ENCODE measurements at regions not wholly inside any gene's neighbourhood (a gene's known extent, or its start where the extent isn't known, plus 50 kb on each side); places are given as distances from the start of the nearest gene placed in this dataset.

DNA sequence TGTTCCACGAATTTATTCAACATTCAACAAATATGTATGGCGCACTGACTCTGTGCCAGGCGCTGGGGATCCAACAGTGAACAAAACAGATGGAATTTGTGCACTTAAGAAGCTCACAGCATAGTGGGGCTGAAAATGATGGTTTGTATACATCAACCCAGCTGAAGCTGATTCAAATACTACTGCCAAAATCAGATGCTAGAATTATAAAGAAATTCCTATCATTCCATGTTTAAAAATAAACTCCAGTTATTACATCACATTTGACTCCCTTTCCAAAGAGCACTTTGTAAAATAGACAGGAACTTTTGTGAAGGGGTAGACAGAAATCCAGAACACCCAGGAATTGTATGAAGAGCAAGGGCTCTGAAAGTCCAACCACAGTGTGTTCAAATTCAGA lies 54.1 kb downstream of the ZNF608 start:
- no peaks in the 10 kb centered on the region for H3K9me3 ChIP-seq
- H3K4me1 ChIP-seq (ENCODE audit: control insufficient read depth in 1 of 2, insufficient read depth in 2 of 2, low read depth in 1 of 2, low read length in 1 of 2): peaks cover 0 to 14% of the 10 kb centered on the region in 2 experiments; a peak in 3 of 4 replicates
- 0 out of 2 replicates have a peak overlapping the region, but pooled peaks have one; percentile 31 for H3K4me2 ChIP-seq
- no peak for DNase-seq
- H3K27me3 ChIP-seq (ENCODE audit: insufficient read depth): no peaks in the 10 kb centered on the region
- peak overlapping the region in 1 of 2 experiments; percentile 31; a peak in 2 of 4 replicates for H3K27ac ChIP-seq (ENCODE audit: low read depth in 2 of 2, low read length in 1 of 2)
- H3F3A ChIP-seq (replicated peaks; ENCODE audit: insufficient read depth): peaks cover 8% of the 10 kb centered on the region
- ChIA-PET POLR2A (no interaction called here), CTCF (no interaction called here)
- H3K79me2 ChIP-seq (ENCODE audit: insufficient read depth): 0 out of 2 replicates have a peak, but pooled peaks cover 4% of the 10 kb centered on the region
- TF ChIP-seq MEF2A (IDR thresholded peaks at IDR 0.05; ENCODE audit: borderline replicate concordance, low read depth) (peak; percentile 68), RXRA (IDR thresholded peaks at IDR 0.05; ENCODE audit: borderline replicate concordance, low read depth) (no peak), TCF12 (IDR thresholded peaks at IDR 0.05) (peak; percentile 20; the same call in 1 of the 2 replicates)
- 83% methylated on average over 3 of the region's 3 CpGs for WGBS (ENCODE audit: low lambda C conversion rate)
- H3K9me2 ChIP-seq: no peaks in the 10 kb centered on the region
- H2AFZ ChIP-seq (ENCODE audit: low read depth): no peak overlapping the region
- H3K4me3 ChIP-seq (ENCODE audit: low read depth in 2 of 2, low read length in 1 of 2): no peak overlapping the region
- H4K20me1 ChIP-seq (ENCODE audit: insufficient read depth): no peaks in the 10 kb centered on the region
- H3K9ac ChIP-seq: no peak overlapping the region
- no peaks in the 10 kb centered on the region for H3K36me3 ChIP-seq (replicated peaks in 1 of 2; ENCODE audit: control insufficient read depth in 1 of 2, insufficient read depth in 2 of 2, low read length in 1 of 2)

DNA sequence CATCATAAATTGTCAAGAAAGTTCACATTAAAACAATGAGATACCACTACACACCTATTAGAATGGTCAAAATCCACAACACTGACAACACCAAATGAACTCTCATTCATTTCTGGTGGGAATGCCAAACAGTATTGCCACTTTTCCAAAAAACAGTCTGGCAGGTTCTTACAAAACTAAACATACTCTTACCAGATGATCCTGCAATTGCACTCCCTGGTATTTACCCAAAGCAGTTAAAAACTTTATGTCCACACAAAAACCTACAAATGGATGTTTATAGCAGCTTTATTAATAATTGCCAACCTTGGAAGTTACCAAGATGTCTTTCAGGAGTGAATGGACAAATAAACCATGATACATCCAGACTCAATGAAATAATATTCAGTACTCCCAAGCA lies 56.8 kb downstream of the ZNF608 start:
- H3K36me3 ChIP-seq (replicated peaks in 1 of 2; ENCODE audit: control insufficient read depth in 1 of 2, insufficient read depth in 2 of 2, low read length in 1 of 2): no peaks in the 10 kb centered on the region
- H3K79me2 ChIP-seq (ENCODE audit: insufficient read depth): 0 out of 2 replicates have a peak, but pooled peaks cover 4% of the 10 kb centered on the region
- POLR2A ChIA-PET: interaction anchor here (0.6 kb wide), 1 partner anchor 12 kb away, joined by 4 read pairs; no protein-coding TSS in a partner anchor

DNA sequence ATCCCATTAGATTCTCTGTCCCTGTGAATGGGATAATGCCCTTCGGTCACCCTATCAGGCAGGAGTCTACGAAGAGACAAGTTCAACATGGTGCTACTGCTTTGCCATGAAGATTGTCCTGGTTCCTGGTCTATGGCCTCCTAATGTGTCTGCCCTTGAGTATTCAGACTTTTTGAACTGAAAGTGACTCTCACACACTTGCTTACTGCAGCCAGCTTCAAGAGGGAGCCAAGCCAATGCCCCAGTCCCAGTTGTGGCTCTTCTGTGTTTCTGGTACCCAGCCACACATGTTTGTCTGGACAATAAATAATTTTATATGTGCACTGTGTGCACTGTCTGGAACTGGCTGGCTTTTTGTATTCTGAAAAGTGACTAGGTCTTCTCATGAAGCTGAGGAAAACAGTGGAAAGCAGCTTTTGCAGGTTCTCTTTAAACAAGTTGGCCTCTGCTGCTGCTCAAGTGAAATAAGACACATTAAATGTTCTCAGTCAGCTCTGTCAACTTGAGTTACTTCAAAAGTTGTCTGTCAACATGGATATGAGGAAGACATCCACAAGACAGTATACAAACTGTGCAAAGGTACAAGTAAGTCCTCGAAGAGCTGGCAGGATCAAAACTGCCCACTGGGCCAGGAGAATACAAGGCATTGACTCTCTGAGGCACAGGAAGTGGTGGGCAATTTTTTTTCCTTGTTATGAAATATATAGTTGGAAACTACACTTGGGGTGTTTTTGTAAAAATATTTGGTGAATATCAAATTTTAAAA lies 60.0 kb downstream of the ZNF608 start:
- no peak overlapping the region for H3K4me3 ChIP-seq (ENCODE audit: low read depth in 2 of 2, low read length in 1 of 2)
- H3K9me3 ChIP-seq: no peaks in the 10 kb centered on the region
- no peaks in the 10 kb centered on the region for H3K27me3 ChIP-seq (ENCODE audit: insufficient read depth)
- H2AFZ ChIP-seq (ENCODE audit: low read depth): no peak overlapping the region
- H3K36me3 ChIP-seq (replicated peaks in 1 of 2; ENCODE audit: control insufficient read depth in 1 of 2, insufficient read depth in 2 of 2, low read length in 1 of 2): no peaks in the 10 kb centered on the region
- H3K9me2 ChIP-seq: no peaks in the 10 kb centered on the region
- 87% methylated on average over 3 of the region's 3 CpGs for WGBS (ENCODE audit: low lambda C conversion rate)
- H3K27ac ChIP-seq (ENCODE audit: low read depth in 2 of 2, low read length in 1 of 2): no peak overlapping the region; a peak in 1 of 4 replicates
- H3K79me2 ChIP-seq (ENCODE audit: insufficient read depth): 0 out of 2 replicates have a peak, but pooled peaks cover 2% of the 10 kb centered on the region
- no peaks in the 10 kb centered on the region for H4K20me1 ChIP-seq (ENCODE audit: insufficient read depth)
- POLR2A ChIA-PET: interaction anchor here (1.0 kb wide), 1 partner anchor 9 kb away, joined by 5 read pairs; no protein-coding TSS in a partner anchor
- no peak overlapping the region for H3K9ac ChIP-seq
- no peak overlapping the region for H3K4me2 ChIP-seq
- no peak for DNase-seq
- H3K4me1 ChIP-seq (ENCODE audit: control insufficient read depth in 1 of 2, insufficient read depth in 2 of 2, low read depth in 1 of 2, low read length in 1 of 2): peaks cover 0 to 6% of the 10 kb centered on the region in 2 experiments; a peak in 1 of 4 replicates
- CTCF ChIA-PET: interaction anchor here (1.3 to 1.8 kb wide), 2 partner anchors 9 to 15 kb away, joined by 3 to 5 read pairs; no protein-coding TSS in a partner anchor
- H3F3A ChIP-seq (replicated peaks; ENCODE audit: insufficient read depth): no peaks in the 10 kb centered on the region
- TF ChIP-seq POLR2AphosphoS5 (IDR thresholded peaks at IDR 0.05; ENCODE audit: low read depth, low read length): no peak
- TF ChIP-seq NRF1 (IDR thresholded peaks at IDR 0.05; ENCODE audit: low read depth, low read length): no peak
- TF ChIP-seq EP300 (IDR thresholded peaks at IDR 0.05; ENCODE audit: borderline replicate concordance in 1 of 2, low read depth in 1 of 2, low read length in 1 of 2): no peak
- TF ChIP-seq ELF1 (IDR thresholded peaks at IDR 0.05): no peak
- no peak for TF ChIP-seq GABPA (IDR thresholded peaks at IDR 0.05; ENCODE audit: low read depth)
- TF ChIP-seq, protein P1, sequence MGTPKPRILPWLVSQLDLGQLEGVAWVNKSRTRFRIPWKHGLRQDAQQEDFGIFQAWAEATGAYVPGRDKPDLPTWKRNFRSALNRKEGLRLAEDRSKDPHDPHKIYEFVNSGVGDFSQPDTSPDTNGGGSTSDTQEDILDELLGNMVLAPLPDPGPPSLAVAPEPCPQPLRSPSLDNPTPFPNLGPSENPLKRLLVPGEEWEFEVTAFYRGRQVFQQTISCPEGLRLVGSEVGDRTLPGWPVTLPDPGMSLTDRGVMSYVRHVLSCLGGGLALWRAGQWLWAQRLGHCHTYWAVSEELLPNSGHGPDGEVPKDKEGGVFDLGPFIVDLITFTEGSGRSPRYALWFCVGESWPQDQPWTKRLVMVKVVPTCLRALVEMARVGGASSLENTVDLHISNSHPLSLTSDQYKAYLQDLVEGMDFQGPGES (IDR thresholded peaks at IDR 0.05; ENCODE audit: low read depth, low read length): no peak
- no peak for TF ChIP-seq RXRA (IDR thresholded peaks at IDR 0.05; ENCODE audit: borderline replicate concordance, low read depth)
- TF ChIP-seq NFIC (IDR thresholded peaks at IDR 0.05; ENCODE audit: borderline replicate concordance): no peak
- TF ChIP-seq CHD2 (IDR thresholded peaks at IDR 0.05; ENCODE audit: low read length, partially characterized antibody): no peak
- TF ChIP-seq, protein P2, sequence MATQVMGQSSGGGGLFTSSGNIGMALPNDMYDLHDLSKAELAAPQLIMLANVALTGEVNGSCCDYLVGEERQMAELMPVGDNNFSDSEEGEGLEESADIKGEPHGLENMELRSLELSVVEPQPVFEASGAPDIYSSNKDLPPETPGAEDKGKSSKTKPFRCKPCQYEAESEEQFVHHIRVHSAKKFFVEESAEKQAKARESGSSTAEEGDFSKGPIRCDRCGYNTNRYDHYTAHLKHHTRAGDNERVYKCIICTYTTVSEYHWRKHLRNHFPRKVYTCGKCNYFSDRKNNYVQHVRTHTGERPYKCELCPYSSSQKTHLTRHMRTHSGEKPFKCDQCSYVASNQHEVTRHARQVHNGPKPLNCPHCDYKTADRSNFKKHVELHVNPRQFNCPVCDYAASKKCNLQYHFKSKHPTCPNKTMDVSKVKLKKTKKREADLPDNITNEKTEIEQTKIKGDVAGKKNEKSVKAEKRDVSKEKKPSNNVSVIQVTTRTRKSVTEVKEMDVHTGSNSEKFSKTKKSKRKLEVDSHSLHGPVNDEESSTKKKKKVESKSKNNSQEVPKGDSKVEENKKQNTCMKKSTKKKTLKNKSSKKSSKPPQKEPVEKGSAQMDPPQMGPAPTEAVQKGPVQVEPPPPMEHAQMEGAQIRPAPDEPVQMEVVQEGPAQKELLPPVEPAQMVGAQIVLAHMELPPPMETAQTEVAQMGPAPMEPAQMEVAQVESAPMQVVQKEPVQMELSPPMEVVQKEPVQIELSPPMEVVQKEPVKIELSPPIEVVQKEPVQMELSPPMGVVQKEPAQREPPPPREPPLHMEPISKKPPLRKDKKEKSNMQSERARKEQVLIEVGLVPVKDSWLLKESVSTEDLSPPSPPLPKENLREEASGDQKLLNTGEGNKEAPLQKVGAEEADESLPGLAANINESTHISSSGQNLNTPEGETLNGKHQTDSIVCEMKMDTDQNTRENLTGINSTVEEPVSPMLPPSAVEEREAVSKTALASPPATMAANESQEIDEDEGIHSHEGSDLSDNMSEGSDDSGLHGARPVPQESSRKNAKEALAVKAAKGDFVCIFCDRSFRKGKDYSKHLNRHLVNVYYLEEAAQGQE (IDR thresholded peaks at IDR 0.05; ENCODE audit: low read depth, low read length): no peak
- TF ChIP-seq, protein P3, sequence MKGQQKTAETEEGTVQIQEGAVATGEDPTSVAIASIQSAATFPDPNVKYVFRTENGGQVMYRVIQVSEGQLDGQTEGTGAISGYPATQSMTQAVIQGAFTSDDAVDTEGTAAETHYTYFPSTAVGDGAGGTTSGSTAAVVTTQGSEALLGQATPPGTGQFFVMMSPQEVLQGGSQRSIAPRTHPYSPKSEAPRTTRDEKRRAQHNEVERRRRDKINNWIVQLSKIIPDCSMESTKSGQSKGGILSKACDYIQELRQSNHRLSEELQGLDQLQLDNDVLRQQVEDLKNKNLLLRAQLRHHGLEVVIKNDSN (IDR thresholded peaks at IDR 0.05; ENCODE audit: borderline replicate concordance, low read depth): no peak
- TF ChIP-seq FOXJ3 (CRISPR knock-in tag; IDR thresholded peaks at IDR 0.05): no peak

More for the DNA sequence above, 56.8 kb downstream of the ZNF608 start:
- no peak overlapping the region for H3K9ac ChIP-seq
- no peak overlapping the region for H2AFZ ChIP-seq (ENCODE audit: low read depth)
- H4K20me1 ChIP-seq (ENCODE audit: insufficient read depth): no peaks in the 10 kb centered on the region
- TF ChIP-seq SMC3 (IDR thresholded peaks at IDR 0.05; ENCODE audit: low read depth, low read length): no peak
- no peak for TF ChIP-seq ELF1 (IDR thresholded peaks at IDR 0.05)
- no peak for TF ChIP-seq MEF2A (IDR thresholded peaks at IDR 0.05; ENCODE audit: borderline replicate concordance, low read depth)
- TF ChIP-seq FOXM1 (IDR thresholded peaks at IDR 0.05; ENCODE audit: low read depth): no peak
- no peak for TF ChIP-seq NFIC (IDR thresholded peaks at IDR 0.05; ENCODE audit: borderline replicate concordance)
- TF ChIP-seq TAF1 (IDR thresholded peaks at IDR 0.05; ENCODE audit: borderline replicate concordance, low read depth, low read length): no peak
- no peak overlapping the region for H3K4me2 ChIP-seq
- H3K27me3 ChIP-seq (ENCODE audit: insufficient read depth): no peaks in the 10 kb centered on the region
- no peak overlapping the region for H3K4me3 ChIP-seq (ENCODE audit: low read depth in 2 of 2, low read length in 1 of 2)
- H3K9me2 ChIP-seq: no peaks in the 10 kb centered on the region
- H3K9me3 ChIP-seq: no peaks in the 10 kb centered on the region
- CTCF ChIA-PET: no interaction called here
- H3K27ac ChIP-seq (ENCODE audit: low read depth in 2 of 2, low read length in 1 of 2): no peak overlapping the region
- peaks cover 4 to 14% of the 10 kb centered on the region in 2 experiments; a peak in 3 of 4 replicates for H3K4me1 ChIP-seq (ENCODE audit: control insufficient read depth in 1 of 2, insufficient read depth in 2 of 2, low read depth in 1 of 2, low read length in 1 of 2)
- no peak for DNase-seq
- peaks cover 8% of the 10 kb centered on the region for H3F3A ChIP-seq (replicated peaks; ENCODE audit: insufficient read depth)

Measured in SK-N-SH (cell line).